Fibroblast of lung (primary cell): ENCODE measurements at regions not wholly inside any gene's neighbourhood (a gene's known extent, or its start where the extent isn't known, plus 50 kb on each side); places are given as distances from the start of the nearest gene placed in this dataset.

Experiments
- DNase-seq, 2 donors: peaks; one replicate each; pipeline versions ENCODE4 v3.0.0 to v3.0.0-alpha.2; 2010; ENCODE audit warnings: low read depth in 2 of 2
- H2AFZ ChIP-seq: 2 replicates; pipeline ENCODE4 v1.5.1; 2012; ENCODE audit warnings: low read length, control low read depth, inconsistent platforms
- H3K27ac ChIP-seq: 2 replicates; pipeline ENCODE4 v1.5.1; 2011; ENCODE audit warnings: low read length, control low read depth; ENCODE audit not compliant: insufficient read depth
- H3K27me3 ChIP-seq: 2 replicates; pipeline ENCODE4 v1.5.1; 2011; ENCODE audit warnings: mild to moderate bottlenecking, low read length; ENCODE audit not compliant: control insufficient read depth, insufficient read depth
- H3K36me3 ChIP-seq: 2 replicates; pipeline ENCODE4 v1.5.1; 2011; ENCODE audit warnings: low read length; ENCODE audit not compliant: control insufficient read depth, insufficient read depth
- H3K4me1 ChIP-seq: 2 replicates; pipeline ENCODE4 v1.5.1; 2011; ENCODE audit warnings: low read length; ENCODE audit not compliant: control insufficient read depth, insufficient read depth; ENCODE audit errors: extremely low read depth
- H3K4me2 ChIP-seq: 2 replicates; pipeline ENCODE4 v1.5.1; 2011; ENCODE audit warnings: low read length, control low read depth; ENCODE audit not compliant: insufficient read depth; ENCODE audit errors: extremely low read depth
- H3K4me3 ChIP-seq, 4 experiments: fragments of 200-600 bp in 1 of 4; sonication (generic) in 1 of 4; replicated peaks in 1 of 4; 2 replicates each; pipeline ENCODE4 v1.5.1; 2011 to 2016; ENCODE audit warnings: low read length in 4 of 4, low read depth in 3 of 4, mild to moderate bottlenecking in 3 of 4, control low read depth in 2 of 4, inconsistent platforms in 1 of 4, mixed read lengths in 1 of 4; ENCODE audit not compliant: insufficient read depth in 1 of 4; ENCODE audit errors: control extremely low read depth in 1 of 4
- H3K79me2 ChIP-seq: 2 replicates; pipeline ENCODE4 v1.5.1; 2012; ENCODE audit warnings: mild to moderate bottlenecking, low read length, inconsistent platforms; ENCODE audit not compliant: control insufficient read depth, insufficient read depth
- H3K9ac ChIP-seq: 2 replicates; pipeline ENCODE4 v1.5.1; 2011; ENCODE audit warnings: mild to moderate bottlenecking, low read length, control low read depth; ENCODE audit not compliant: insufficient read depth
- H3K9me3 ChIP-seq: 2 replicates; pipeline ENCODE4 v1.5.1; 2012; ENCODE audit warnings: low read depth, low read length; ENCODE audit not compliant: control insufficient read depth, insufficient read depth
- H4K20me1 ChIP-seq: 2 replicates; pipeline ENCODE4 v1.5.1; 2011; ENCODE audit warnings: low read length; ENCODE audit not compliant: control insufficient read depth, insufficient read depth; ENCODE audit errors: extremely low read depth
- CTCF ChIP-seq, 2 donors: IDR thresholded peaks in 1 of 2; conservative IDR thresholded peaks in 1 of 2; 1 replicate in 1 of 2; 2 replicates in 1 of 2; pipeline ENCODE4 v1.5.1; 2011 to 2012; ENCODE audit warnings: low read length in 2 of 2, control low read depth in 1 of 2, inconsistent platforms in 1 of 2, low read depth in 1 of 2, mild to moderate bottlenecking in 1 of 2
- EZH2 ChIP-seq: IDR thresholded peaks from 2 replicates; pipeline ENCODE4 v1.5.1; 2012; ENCODE audit warnings: low read length, control low read depth, mild to moderate bottlenecking; ENCODE audit errors: missing control alignments

GRCh38 chr2:116109471-116109870 is 1667.0 kb downstream of the DPP10 start:
- H3K4me3 ChIP-seq = no peak overlapping the region
- H3K9ac ChIP-seq = no peak overlapping the region
- no peak overlapping the region for H2AFZ ChIP-seq
- TF ChIP-seq CTCF (conservative IDR thresholded peaks at IDR 0.05 in 1 of 2, IDR thresholded peaks at IDR 0.05 in 1 of 2; ENCODE audit: low read depth in 1 of 2, low read length in 2 of 2) (no peak), EZH2 (no peak)
- no peak for DNase-seq
- no peak overlapping the region for H3K27ac ChIP-seq
- H3K4me1 ChIP-seq = no peaks in the 10 kb centered on the region
- H3K79me2 ChIP-seq = no peaks in the 10 kb centered on the region
- no peaks in the 10 kb centered on the region for H3K9me3 ChIP-seq
- no peaks in the 10 kb centered on the region for H4K20me1 ChIP-seq
- H3K36me3 ChIP-seq = no peaks in the 10 kb centered on the region
- no peaks in the 10 kb centered on the region for H3K27me3 ChIP-seq
- no peak overlapping the region for H3K4me2 ChIP-seq

GRCh38 chr2:116117845-116118244 is 1675.4 kb downstream of the DPP10 start:
- Histone ChIP-seq H3K27me3 (no peaks in the 10 kb centered on the region), H2AFZ (no peak overlapping the region), H3K9ac (no peak overlapping the region), H3K4me3 (no peak overlapping the region), H3K36me3 (no peaks in the 10 kb centered on the region), H3K79me2 (no peaks in the 10 kb centered on the region), H3K27ac (no peak overlapping the region), H3K4me2 (no peak overlapping the region), H4K20me1 (no peaks in the 10 kb centered on the region), H3K9me3 (no peaks in the 10 kb centered on the region), H3K4me1 (no peaks in the 10 kb centered on the region)
- TF ChIP-seq CTCF (conservative IDR thresholded peaks at IDR 0.05 in 1 of 2, IDR thresholded peaks at IDR 0.05 in 1 of 2; ENCODE audit: low read depth in 1 of 2, low read length in 2 of 2) = no peak
- no peak for TF ChIP-seq EZH2
- DNase-seq = no peak

- no peaks in the 10 kb centered on the region for H3K79me2 ChIP-seq
- H3K27ac ChIP-seq = no peak overlapping the region
- no peaks in the 10 kb centered on the region for H3K9me3 ChIP-seq
- H3K4me2 ChIP-seq = no peak overlapping the region
- DNase-seq = no peak
- no peak overlapping the region for H3K9ac ChIP-seq
- no peak overlapping the region for H3K4me3 ChIP-seq
- H3K27me3 ChIP-seq = no peaks in the 10 kb centered on the region
- H3K36me3 ChIP-seq = no peaks in the 10 kb centered on the region
- no peaks in the 10 kb centered on the region for H3K4me1 ChIP-seq
- H2AFZ ChIP-seq = no peak overlapping the region
- TF ChIP-seq CTCF (conservative IDR thresholded peaks at IDR 0.05 in 1 of 2, IDR thresholded peaks at IDR 0.05 in 1 of 2; ENCODE audit: low read depth in 1 of 2, low read length in 2 of 2) = no peak
- no peak for TF ChIP-seq EZH2
- no peaks in the 10 kb centered on the region for H4K20me1 ChIP-seq
These were observed 1681.7 kb upstream of the DDX18 start for GRCh38 chr2:116132833-116133232.
